ENCODE measurements at regions not wholly inside any gene's neighbourhood (a gene's known extent, or its start where the extent isn't known, plus 50 kb on each side); places are given as distances from the start of the nearest gene placed in this dataset.

DNA sequence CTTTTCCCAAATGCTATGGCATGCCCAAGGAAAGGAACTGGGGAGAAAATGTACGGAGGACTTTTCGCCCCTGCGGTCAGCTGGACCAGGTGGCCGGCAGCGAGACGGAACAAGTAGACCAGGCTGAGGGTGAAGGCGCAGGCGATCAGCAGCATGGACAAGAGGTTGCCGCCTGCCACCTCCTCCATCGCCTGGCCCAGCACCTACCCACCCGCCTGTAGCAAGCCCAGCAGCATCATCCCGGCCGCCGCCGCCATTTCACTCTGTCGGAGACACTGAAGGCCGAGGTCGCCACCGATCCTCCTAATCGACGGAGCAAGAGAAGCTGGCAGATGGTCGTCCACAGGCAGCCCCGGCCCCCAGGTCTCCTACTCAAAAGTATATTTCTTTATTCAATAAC is 1046.3 kb upstream of the GBE1 start:
- Histone ChIP-seq H3K27me3 (no peaks in the 10 kb centered on the region), H3K9me3 (no peaks in the 10 kb centered on the region), H3K4me1 (no peaks in the 10 kb centered on the region), H3K27ac (no peak overlapping the region), H3K36me3 (no peaks in the 10 kb centered on the region), H3K4me3 (no peak overlapping the region)
- no peak for TF ChIP-seq POLR2A (IDR thresholded peaks at IDR 0.05)
- no peak for TF ChIP-seq CTCF (IDR thresholded peaks at IDR 0.05)
- no peak for DNase-seq

GRCh38 chr3:82802501-82802900 is 1041.1 kb upstream of the GBE1 start:
- Histone ChIP-seq H3K9me3 (no peaks in the 10 kb centered on the region), H3K36me3 (no peaks in the 10 kb centered on the region), H3K4me1 (no peaks in the 10 kb centered on the region), H3K4me3 (no peak overlapping the region), H3K27me3 (no peaks in the 10 kb centered on the region), H3K27ac (no peak overlapping the region)
- TF ChIP-seq CTCF (IDR thresholded peaks at IDR 0.05) (no peak), POLR2A (IDR thresholded peaks at IDR 0.05) (no peak)
- DNase-seq: no peak

DNA sequence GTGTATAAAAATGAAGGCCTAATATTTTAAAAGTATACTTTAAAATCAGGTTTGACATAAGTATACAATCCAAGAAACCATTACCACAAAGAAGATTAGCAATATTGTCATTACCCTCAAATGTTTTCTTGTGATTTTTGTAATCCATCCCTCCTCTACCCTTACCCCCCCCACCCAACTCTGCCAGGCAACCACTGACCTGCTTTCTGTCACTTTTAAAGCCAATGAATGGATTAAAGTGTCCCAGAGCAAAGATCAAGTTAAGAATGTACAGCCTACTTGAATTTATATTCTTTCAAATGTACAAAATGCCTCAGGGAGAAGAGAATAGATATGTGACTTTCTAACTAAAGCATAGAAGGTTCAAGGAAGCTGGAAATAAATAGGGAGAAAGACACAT is 1038.8 kb upstream of the GBE1 start:
- no peak overlapping the region for H3K27ac ChIP-seq
- TF ChIP-seq POLR2A (IDR thresholded peaks at IDR 0.05) (no peak), CTCF (IDR thresholded peaks at IDR 0.05) (no peak)
- no peaks in the 10 kb centered on the region for H3K4me1 ChIP-seq
- DNase-seq: no peak
- no peaks in the 10 kb centered on the region for H3K36me3 ChIP-seq
- no peak overlapping the region for H3K4me3 ChIP-seq
- H3K27me3 ChIP-seq: no peaks in the 10 kb centered on the region
- no peaks in the 10 kb centered on the region for H3K9me3 ChIP-seq

DNA sequence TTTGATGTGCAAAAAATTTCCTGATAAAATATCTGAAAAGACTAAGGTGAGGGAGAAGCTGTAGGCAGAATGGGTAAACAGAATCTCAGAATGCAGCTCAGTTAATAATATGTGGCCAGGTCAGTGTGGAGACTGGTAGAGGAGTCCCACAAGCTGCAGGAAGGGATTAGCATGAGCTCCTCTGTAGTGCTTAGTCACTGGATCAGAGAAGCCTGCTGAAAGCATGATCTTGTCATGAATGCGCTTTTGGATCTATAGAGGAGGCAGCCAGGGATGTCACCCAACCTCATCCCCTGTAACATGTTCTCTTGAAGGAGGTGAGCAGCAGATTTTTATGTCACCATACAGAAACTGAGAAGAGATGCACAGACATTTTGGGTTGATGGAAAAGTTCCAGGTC is 1035.3 kb upstream of the GBE1 start:
- no peaks in the 10 kb centered on the region for H3K4me1 ChIP-seq
- TF ChIP-seq CTCF (IDR thresholded peaks at IDR 0.05): no peak
- no peak for TF ChIP-seq POLR2A (IDR thresholded peaks at IDR 0.05)
- H3K9me3 ChIP-seq: no peaks in the 10 kb centered on the region
- no peak for DNase-seq
- no peaks in the 10 kb centered on the region for H3K27me3 ChIP-seq
- H3K27ac ChIP-seq: no peak overlapping the region
- no peak overlapping the region for H3K4me3 ChIP-seq
- no peaks in the 10 kb centered on the region for H3K36me3 ChIP-seq

- Histone ChIP-seq H3K27me3 (no peaks in the 10 kb centered on the region), H3K4me1 (no peaks in the 10 kb centered on the region), H3K4me3 (no peak overlapping the region), H3K36me3 (no peaks in the 10 kb centered on the region), H3K27ac (no peak overlapping the region), H3K9me3 (no peaks in the 10 kb centered on the region)
- DNase-seq: peak in 1 of 3 donors; percentile 32
- TF ChIP-seq CTCF (IDR thresholded peaks at IDR 0.05) (no peak), POLR2A (IDR thresholded peaks at IDR 0.05) (no peak)
Measured at GRCh38 chr3:82791241-82791640, 1029.8 kb upstream of the GBE1 start.

All from Peyer's patch (tissue), 4 donors.